ENCODE measurements at regions not wholly inside any gene's neighbourhood (a gene's known extent, or its start where the extent isn't known, plus 50 kb on each side); places are given as distances from the start of the nearest gene placed in this dataset.
"Not testable (repeated sequence)": the region's sequence is repeated elsewhere in the genome, so short reads cannot be mapped to it uniquely, and the experiment has no call there.

DNA sequence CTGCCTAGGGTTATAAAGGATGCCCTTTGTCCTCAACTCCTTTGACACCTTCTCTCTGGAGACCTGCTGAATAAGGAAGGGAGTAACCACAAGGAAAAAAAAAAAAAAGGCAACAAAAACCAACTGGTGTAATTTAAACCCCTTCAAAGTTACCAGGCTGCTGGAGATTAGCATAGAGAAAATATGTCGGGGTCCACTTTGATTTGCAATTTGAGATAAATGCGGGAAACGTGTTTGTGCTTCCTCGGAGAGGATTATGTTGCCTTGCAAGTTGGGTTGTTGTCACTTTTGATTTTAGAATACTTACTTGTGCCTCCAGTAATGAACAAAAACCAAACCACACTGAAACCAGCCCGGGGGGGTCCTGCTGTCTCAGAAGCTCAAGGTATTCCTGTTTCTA, 200.2 kb upstream of the MYL2 start:
- ChIA-PET CTCF (no interaction called here), POLR2A (no interaction called here)
- Histone ChIP-seq H3K4me1 (ENCODE audit: control insufficient read depth, insufficient read depth, low read length) (peaks cover 21% of the 10 kb centered on the region), H3K9me3 (ENCODE audit: control insufficient read depth, insufficient read depth, low read depth, low read length) (no peaks in the 10 kb centered on the region), H3K36me3 (ENCODE audit: control insufficient read depth in 2 of 2, insufficient read depth in 1 of 2, low read length in 2 of 2) (no peaks in the 10 kb centered on the region), H3K4me3 (ENCODE audit: low read depth, low read length) (no peak overlapping the region), H3K27ac (ENCODE audit: extremely low read depth, low read depth, low read length) (no peak overlapping the region)
- TF ChIP-seq, protein P1, sequence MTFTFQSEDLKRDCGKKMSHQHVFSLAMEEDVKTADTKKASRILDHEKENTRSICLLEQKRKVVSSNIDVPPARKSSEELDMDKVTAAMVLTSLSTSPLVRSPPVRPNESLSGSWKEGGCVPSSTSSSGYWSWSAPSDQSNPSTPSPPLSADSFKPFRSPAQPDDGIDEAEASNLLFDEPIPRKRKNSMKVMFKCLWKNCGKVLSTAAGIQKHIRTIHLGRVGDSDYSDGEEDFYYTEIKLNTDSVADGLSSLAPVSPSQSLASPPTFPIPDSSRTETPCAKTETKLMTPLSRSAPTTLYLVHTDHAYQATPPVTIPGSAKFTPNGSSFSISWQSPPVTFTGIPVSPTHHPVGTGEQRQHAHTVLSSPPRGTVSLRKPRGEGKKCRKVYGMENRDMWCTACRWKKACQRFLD (tag by site-specific recombination; IDR thresholded peaks at IDR 0.05): no peak
- TF ChIP-seq TCF7L2 (IDR thresholded peaks at IDR 0.05; ENCODE audit: borderline replicate concordance, low read depth, low read length): 0 out of 2 replicates have a peak, but pooled peaks have one; percentile 35

DNA sequence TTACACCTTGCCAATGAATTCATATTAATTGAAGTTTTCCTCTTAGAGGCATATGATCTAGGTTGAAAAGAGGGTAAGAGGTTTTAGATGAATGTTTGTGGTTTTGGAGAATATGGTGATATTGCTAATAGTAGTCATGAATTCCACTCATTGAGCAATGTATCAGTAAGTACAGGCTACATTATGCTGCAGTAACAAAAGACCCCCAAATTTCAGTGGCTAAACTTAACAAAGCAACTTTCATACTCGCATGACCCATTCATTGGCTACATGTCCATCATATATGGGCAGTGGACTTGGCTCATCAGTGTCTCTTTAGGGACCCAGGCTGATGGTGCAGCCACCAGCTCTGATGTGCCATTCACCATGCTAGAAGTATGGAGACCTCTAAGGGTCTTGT, 196.6 kb upstream of the MYL2 start:
- TF ChIP-seq TRIM28 (IDR thresholded peaks at IDR 0.05; ENCODE audit: borderline replicate concordance, low read length) (peak; percentile 52; the same call in 1 of the 2 replicates), ZSCAN23 (tag by site-specific recombination; IDR thresholded peaks at IDR 0.05) (no peak)
- no peak overlapping the region for H3K27ac ChIP-seq (ENCODE audit: extremely low read depth, low read depth, low read length)
- CTCF ChIA-PET: no interaction called here

DNA sequence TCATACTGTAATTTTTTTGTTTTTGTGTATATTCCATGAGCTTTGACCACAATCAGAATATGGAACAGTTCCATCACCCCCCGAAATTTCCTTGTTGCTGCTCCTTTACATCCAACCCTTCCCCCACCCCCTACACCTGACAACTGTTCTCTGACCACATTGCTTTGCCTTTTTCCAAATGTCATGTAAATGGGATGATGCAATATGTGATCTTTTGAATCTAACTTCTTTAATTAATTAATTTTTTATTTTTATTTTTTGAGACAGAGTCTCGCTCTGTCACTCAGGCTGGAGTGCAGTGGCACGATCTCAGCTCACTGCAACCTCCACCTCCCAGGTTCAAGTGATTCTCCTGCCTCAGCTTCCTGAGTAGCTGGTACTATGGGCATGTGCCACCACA, 192.9 kb upstream of the MYL2 start:
- H3K27ac ChIP-seq (ENCODE audit: extremely low read depth, low read depth, low read length); H3K36me3 ChIP-seq (ENCODE audit: control insufficient read depth in 2 of 2, insufficient read depth in 1 of 2, low read length in 2 of 2); H3K9me3 ChIP-seq (ENCODE audit: control insufficient read depth, insufficient read depth, low read depth, low read length); H3K4me3 ChIP-seq (ENCODE audit: low read depth, low read length); H3K4me1 ChIP-seq (ENCODE audit: control insufficient read depth, insufficient read depth, low read length); POLR2A ChIA-PET: not testable (repeated sequence)
- CTCF ChIA-PET: interaction anchor here (0.6 to 0.7 kb wide), 2 partner anchors 20 to 200 kb away, joined by 3 read pairs; no protein-coding TSS in a partner anchor

More for the DNA sequence above, 196.6 kb upstream of the MYL2 start:
- POLR2A ChIA-PET: no interaction called here
- H3K9me3 ChIP-seq (ENCODE audit: control insufficient read depth, insufficient read depth, low read depth, low read length): no peaks in the 10 kb centered on the region
- no peaks in the 10 kb centered on the region for H3K36me3 ChIP-seq (ENCODE audit: control insufficient read depth in 2 of 2, insufficient read depth in 1 of 2, low read length in 2 of 2)
- H3K4me3 ChIP-seq (ENCODE audit: low read depth, low read length): no peak overlapping the region
- H3K4me1 ChIP-seq (ENCODE audit: control insufficient read depth, insufficient read depth, low read length): peaks cover 11% of the 10 kb centered on the region

DNA sequence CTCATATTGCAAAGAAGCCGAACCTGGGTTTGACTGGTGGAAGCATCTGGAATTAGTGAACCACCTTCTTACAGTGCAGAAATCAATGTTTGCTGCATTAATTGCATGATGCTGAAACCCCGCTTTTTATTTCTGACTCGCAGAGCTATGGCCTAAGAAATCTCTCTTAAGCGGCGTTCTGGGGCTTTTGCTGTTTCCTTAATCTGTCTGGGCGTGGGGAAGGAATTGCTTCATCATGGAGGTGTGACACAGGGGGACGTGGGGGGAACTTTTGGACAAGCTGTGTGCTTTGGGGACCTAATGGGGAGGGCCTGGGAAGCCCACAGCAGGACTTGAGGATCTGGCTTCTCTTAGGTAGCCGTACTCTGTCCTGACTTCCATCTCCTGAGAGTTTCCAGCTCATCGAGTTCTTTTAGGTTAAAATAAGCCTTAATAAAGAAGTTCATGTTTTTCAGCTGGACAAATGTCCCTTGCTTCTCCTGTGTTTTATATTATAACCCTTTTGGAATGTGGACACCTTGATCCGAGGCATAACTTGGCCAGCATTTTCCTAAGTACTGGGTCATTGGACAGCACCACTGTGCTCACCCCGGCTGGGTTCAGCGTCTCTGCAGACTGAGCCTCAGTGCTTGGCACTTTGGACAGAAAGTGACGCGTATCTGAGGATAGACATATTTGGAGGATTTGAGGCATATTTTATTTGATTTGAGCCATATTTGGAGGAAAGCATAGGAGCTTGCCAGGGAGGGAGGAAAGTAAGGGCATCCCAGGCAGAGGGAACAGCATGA, 192.1 kb upstream of the MYL2 start:
- CTCF ChIA-PET: interaction anchor here (0.6 to 0.7 kb wide), 2 partner anchors 20 to 201 kb away, joined by 3 read pairs; no protein-coding TSS in a partner anchor
- Histone ChIP-seq H3K4me3 (ENCODE audit: low read depth, low read length) (no peak overlapping the region), H3K27ac (ENCODE audit: extremely low read depth, low read depth, low read length) (no peak overlapping the region), H3K9me3 (ENCODE audit: control insufficient read depth, insufficient read depth, low read depth, low read length) (no peaks in the 10 kb centered on the region), H3K4me1 (ENCODE audit: control insufficient read depth, insufficient read depth, low read length) (no peaks in the 10 kb centered on the region), H3K36me3 (ENCODE audit: control insufficient read depth in 2 of 2, insufficient read depth in 1 of 2, low read length in 2 of 2) (no peaks in the 10 kb centered on the region)
- POLR2A ChIA-PET: no interaction called here
- TF ChIP-seq ZNF560 (tag by site-specific recombination; IDR thresholded peaks at IDR 0.05; ENCODE audit: borderline replicate concordance): no peak
- TF ChIP-seq, protein P2, sequence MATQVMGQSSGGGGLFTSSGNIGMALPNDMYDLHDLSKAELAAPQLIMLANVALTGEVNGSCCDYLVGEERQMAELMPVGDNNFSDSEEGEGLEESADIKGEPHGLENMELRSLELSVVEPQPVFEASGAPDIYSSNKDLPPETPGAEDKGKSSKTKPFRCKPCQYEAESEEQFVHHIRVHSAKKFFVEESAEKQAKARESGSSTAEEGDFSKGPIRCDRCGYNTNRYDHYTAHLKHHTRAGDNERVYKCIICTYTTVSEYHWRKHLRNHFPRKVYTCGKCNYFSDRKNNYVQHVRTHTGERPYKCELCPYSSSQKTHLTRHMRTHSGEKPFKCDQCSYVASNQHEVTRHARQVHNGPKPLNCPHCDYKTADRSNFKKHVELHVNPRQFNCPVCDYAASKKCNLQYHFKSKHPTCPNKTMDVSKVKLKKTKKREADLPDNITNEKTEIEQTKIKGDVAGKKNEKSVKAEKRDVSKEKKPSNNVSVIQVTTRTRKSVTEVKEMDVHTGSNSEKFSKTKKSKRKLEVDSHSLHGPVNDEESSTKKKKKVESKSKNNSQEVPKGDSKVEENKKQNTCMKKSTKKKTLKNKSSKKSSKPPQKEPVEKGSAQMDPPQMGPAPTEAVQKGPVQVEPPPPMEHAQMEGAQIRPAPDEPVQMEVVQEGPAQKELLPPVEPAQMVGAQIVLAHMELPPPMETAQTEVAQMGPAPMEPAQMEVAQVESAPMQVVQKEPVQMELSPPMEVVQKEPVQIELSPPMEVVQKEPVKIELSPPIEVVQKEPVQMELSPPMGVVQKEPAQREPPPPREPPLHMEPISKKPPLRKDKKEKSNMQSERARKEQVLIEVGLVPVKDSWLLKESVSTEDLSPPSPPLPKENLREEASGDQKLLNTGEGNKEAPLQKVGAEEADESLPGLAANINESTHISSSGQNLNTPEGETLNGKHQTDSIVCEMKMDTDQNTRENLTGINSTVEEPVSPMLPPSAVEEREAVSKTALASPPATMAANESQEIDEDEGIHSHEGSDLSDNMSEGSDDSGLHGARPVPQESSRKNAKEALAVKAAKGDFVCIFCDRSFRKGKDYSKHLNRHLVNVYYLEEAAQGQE (tag by site-specific recombination; IDR thresholded peaks at IDR 0.05): peak; percentile 67
- TF ChIP-seq, protein P3, sequence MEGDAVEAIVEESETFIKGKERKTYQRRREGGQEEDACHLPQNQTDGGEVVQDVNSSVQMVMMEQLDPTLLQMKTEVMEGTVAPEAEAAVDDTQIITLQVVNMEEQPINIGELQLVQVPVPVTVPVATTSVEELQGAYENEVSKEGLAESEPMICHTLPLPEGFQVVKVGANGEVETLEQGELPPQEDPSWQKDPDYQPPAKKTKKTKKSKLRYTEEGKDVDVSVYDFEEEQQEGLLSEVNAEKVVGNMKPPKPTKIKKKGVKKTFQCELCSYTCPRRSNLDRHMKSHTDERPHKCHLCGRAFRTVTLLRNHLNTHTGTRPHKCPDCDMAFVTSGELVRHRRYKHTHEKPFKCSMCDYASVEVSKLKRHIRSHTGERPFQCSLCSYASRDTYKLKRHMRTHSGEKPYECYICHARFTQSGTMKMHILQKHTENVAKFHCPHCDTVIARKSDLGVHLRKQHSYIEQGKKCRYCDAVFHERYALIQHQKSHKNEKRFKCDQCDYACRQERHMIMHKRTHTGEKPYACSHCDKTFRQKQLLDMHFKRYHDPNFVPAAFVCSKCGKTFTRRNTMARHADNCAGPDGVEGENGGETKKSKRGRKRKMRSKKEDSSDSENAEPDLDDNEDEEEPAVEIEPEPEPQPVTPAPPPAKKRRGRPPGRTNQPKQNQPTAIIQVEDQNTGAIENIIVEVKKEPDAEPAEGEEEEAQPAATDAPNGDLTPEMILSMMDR (tag by site-specific recombination; IDR thresholded peaks at IDR 0.05): no peak

All from HEK293 (cell line).